ENCODE measurements at regions not wholly inside any gene's neighbourhood (a gene's known extent, or its start where the extent isn't known, plus 50 kb on each side); places are given as distances from the start of the nearest gene placed in this dataset.

GRCh38 chr5:158524070-158524469, 575.6 kb downstream of the EBF1 start:
- no peaks in the 10 kb centered on the region for H3K36me3 Mint-ChIP-seq
- intact Hi-C loops (cut with micrococcal nuclease), result no loop called here

GRCh38 chr5:158522776-158523175, 576.9 kb downstream of the EBF1 start:
- no peak overlapping the region for H3K27ac Mint-ChIP-seq
- intact Hi-C loops (cut with micrococcal nuclease), result no loop called here
- WGBS (ENCODE audit: insufficient coverage), result no CpG with 5 or more reads among the region's 2 CpGs

More at GRCh38 chr5:158524070-158524469, 575.6 kb downstream of the EBF1 start:
- Mint-ChIP-seq H3K9me3 (peaks cover 0 to 1% (median 0%) of the 10 kb centered on the region in 7 donors), H3K4me1 (peaks cover 11% of the 10 kb centered on the region), H3K4me3 (no peak overlapping the region), H3K27me3 (ENCODE audit: low read depth in 3 of 3) (peaks cover 0 to 8% (median 3%) of the 10 kb centered on the region in 3 donors), H3K27ac (no peak overlapping the region)
- Histone ChIP-seq H3K27ac (ENCODE audit: low read depth in 1 of 2, low read length in 2 of 2) (no peak overlapping the region), H2AFZ (ENCODE audit: insufficient read depth, low read depth, low read length, poor library complexity, severe bottlenecking) (no peak overlapping the region), H3K36me3 (replicated peaks in 1 of 2; ENCODE audit: control insufficient read depth in 1 of 2, insufficient read depth in 2 of 2, low read length in 2 of 2) (no peaks in the 10 kb centered on the region), H3K27me3 (ENCODE audit: control insufficient read depth in 2 of 2, insufficient read depth in 2 of 2, low read length in 2 of 2) (no peaks in the 10 kb centered on the region), H3K79me2 (ENCODE audit: insufficient read depth, low read length) (no peaks in the 10 kb centered on the region), H3K4me3 (replicated peaks in 1 of 3; ENCODE audit: low read depth in 2 of 3, low read length in 3 of 3) (no peak overlapping the region), H3K9ac (ENCODE audit: insufficient read depth, low read length, poor library complexity, severe bottlenecking) (no peak overlapping the region), H4K20me1 (ENCODE audit: insufficient read depth, low read length) (no peaks in the 10 kb centered on the region), H3K9me3 (replicated peaks in 1 of 2; ENCODE audit: control insufficient read depth in 1 of 2, insufficient read depth in 1 of 2, low read length in 2 of 2) (no peaks in the 10 kb centered on the region), H3K4me1 (ENCODE audit: control insufficient read depth in 1 of 2, insufficient read depth in 2 of 2, low read length in 2 of 2) (peaks cover 0 to 9% of the 10 kb centered on the region in 2 donors), H3K4me2 (replicated peaks; ENCODE audit: extremely low read depth, low read length, poor library complexity, severe bottlenecking) (no peak overlapping the region)
- no peak for DNase-seq
- no peak for TF ChIP-seq CTCF (IDR thresholded peaks at IDR 0.05)

More at GRCh38 chr5:158522776-158523175, 576.9 kb downstream of the EBF1 start:
- DNase-seq, result no peak
- H3K9ac ChIP-seq (ENCODE audit: insufficient read depth, low read length, poor library complexity, severe bottlenecking), result no peak overlapping the region
- no peak overlapping the region for H3K4me3 ChIP-seq (replicated peaks in 1 of 3; ENCODE audit: low read depth in 2 of 3, low read length in 3 of 3)
- Mint-ChIP-seq H3K36me3 (no peaks in the 10 kb centered on the region), H3K4me1 (peaks cover 11% of the 10 kb centered on the region), H3K9me3 (peaks cover 0 to 3% (median 1%) of the 10 kb centered on the region in 7 donors), H3K27me3 (ENCODE audit: low read depth in 3 of 3) (peaks cover 0 to 7% (median 3%) of the 10 kb centered on the region in 3 donors), H3K4me3 (no peak overlapping the region)
- no peak for TF ChIP-seq CTCF (IDR thresholded peaks at IDR 0.05)
- H3K36me3 ChIP-seq (replicated peaks in 1 of 2; ENCODE audit: control insufficient read depth in 1 of 2, insufficient read depth in 2 of 2, low read length in 2 of 2), result no peaks in the 10 kb centered on the region
- peaks cover 0 to 9% of the 10 kb centered on the region in 2 donors for H3K4me1 ChIP-seq (ENCODE audit: control insufficient read depth in 1 of 2, insufficient read depth in 2 of 2, low read length in 2 of 2)
- no peak overlapping the region for H2AFZ ChIP-seq (ENCODE audit: insufficient read depth, low read depth, low read length, poor library complexity, severe bottlenecking)
- no peaks in the 10 kb centered on the region for H3K9me3 ChIP-seq (replicated peaks in 1 of 2; ENCODE audit: control insufficient read depth in 1 of 2, insufficient read depth in 1 of 2, low read length in 2 of 2)
- H3K79me2 ChIP-seq (ENCODE audit: insufficient read depth, low read length), result no peaks in the 10 kb centered on the region
- H3K4me2 ChIP-seq (replicated peaks; ENCODE audit: extremely low read depth, low read length, poor library complexity, severe bottlenecking), result no peak overlapping the region
- no peaks in the 10 kb centered on the region for H3K27me3 ChIP-seq (ENCODE audit: control insufficient read depth in 2 of 2, insufficient read depth in 2 of 2, low read length in 2 of 2)
- no peaks in the 10 kb centered on the region for H4K20me1 ChIP-seq (ENCODE audit: insufficient read depth, low read length)
- H3K27ac ChIP-seq (ENCODE audit: low read depth in 1 of 2, low read length in 2 of 2), result no peak overlapping the region
